Caco-2 (cell line): ENCODE measurements at regions not wholly inside any gene's neighbourhood (a gene's known extent, or its start where the extent isn't known, plus 50 kb on each side); places are given as distances from the start of the nearest gene placed in this dataset.
A peak's percentile ranks its signal among the peaks of the same experiment; 100 is the strongest.

Source experiments
- BruUV-seq: library from RNA; stranded (reverse); fragments of 400-500 nt; replicated peaks from 2 replicates; lab custom pipeline; 2021; lab: Mats Ljungman, UMichigan
- CTCF ChIA-PET: fragments of 300-600 bp; sonication (Branson Sonifier 250); formaldehyde crosslinking; loops from one replicate; lab custom pipeline; 2022; ENCODE audit warnings: antibody characterized with exemption; lab: Charles Lee
- POLR2A ChIA-PET: fragments of 300-600 bp; sonication (Branson Sonifier 250); formaldehyde crosslinking; loops from one replicate; lab custom pipeline; 2022; ENCODE audit warnings: antibody characterized with exemption; lab: Charles Lee
- DNase-seq, 2 experiments: peaks; one replicate each; pipeline versions ENCODE4 v3.0.0 to v3.0.0-alpha.2; 2020 to 2022
- H3K27me3 ChIP-seq: replicated peaks from 2 replicates; pipeline ENCODE4 v1.6.0; 2011; ENCODE audit warnings: low read length; ENCODE audit not compliant: control insufficient read depth, insufficient read depth
- H3K36me3 ChIP-seq: 2 replicates; pipeline ENCODE4 v1.5.1; 2011; ENCODE audit warnings: low read length; ENCODE audit not compliant: control insufficient read depth, insufficient read depth
- H3K4me1 ChIP-seq: fragments of 250-450 bp; sonication (Bioruptor Pico); 2 replicates; pipeline ENCODE4 v1.5.1; 2020; ENCODE audit warnings: mild to moderate bottlenecking
- H3K4me3 ChIP-seq: 2 replicates; pipeline ENCODE4 v1.5.1; 2011; ENCODE audit warnings: low read depth, mild to moderate bottlenecking, control low read depth, low read length
- H3K9me3 ChIP-seq: fragments of 250-450 bp; sonication (Bioruptor Pico); 2 replicates; pipeline ENCODE4 v1.5.1; 2020; ENCODE audit warnings: mild to moderate bottlenecking, moderate library complexity
- H3K27ac Mint-ChIP-seq: one replicate; pipeline ENCODE4 v1.8.0; 2022; ENCODE audit warnings: mixed read lengths; ENCODE audit not compliant: unreplicated experiment
- H3K27me3 Mint-ChIP-seq: one replicate; pipeline ENCODE4 v1.8.0; 2022; ENCODE audit warnings: mixed read lengths; ENCODE audit not compliant: insufficient read depth, unreplicated experiment
- H3K36me3 Mint-ChIP-seq: one replicate; pipeline ENCODE4 v1.8.0; 2022; ENCODE audit warnings: mild to moderate bottlenecking, mixed read lengths; ENCODE audit not compliant: insufficient read depth, unreplicated experiment
- H3K4me1 Mint-ChIP-seq: one replicate; pipeline ENCODE4 v1.8.0; 2022; ENCODE audit warnings: low read depth, mixed read lengths; ENCODE audit not compliant: unreplicated experiment
- H3K4me3 Mint-ChIP-seq: one replicate; pipeline ENCODE4 v1.8.0; 2022; ENCODE audit warnings: mild to moderate bottlenecking, moderate library complexity, mixed read lengths; ENCODE audit not compliant: unreplicated experiment
- H3K9me3 Mint-ChIP-seq: one replicate; pipeline ENCODE4 v1.8.0; 2022; ENCODE audit warnings: mixed read lengths; ENCODE audit not compliant: unreplicated experiment
- CTCF ChIP-seq, 2 experiments: fragments of 200-600 bp in 1 of 2; IDR thresholded peaks; 1 replicate in 1 of 2; 2 replicates in 1 of 2; pipeline versions ENCODE4 v1.5.1 to v1.8.0; 2011 to 2022; ENCODE audit warnings: antibody characterized with exemption in 1 of 2, control low read depth in 1 of 2, inconsistent platforms in 1 of 2, low read depth in 1 of 2, low read length in 1 of 2, mild to moderate bottlenecking in 1 of 2, moderate library complexity in 1 of 2; ENCODE audit not compliant: insufficient read depth in 1 of 2, severe bottlenecking in 1 of 2, unreplicated experiment in 1 of 2
- intact Hi-C: fragments of 100-400 bp; cut with micrococcal nuclease; formaldehyde crosslinking; loops from one replicate; pipeline ENCODE4 v1.10.0; 2022; ENCODE audit not compliant: unreplicated experiment

- no peaks in the 10 kb centered on the region for H3K36me3 ChIP-seq
- no peak for DNase-seq
- Mint-ChIP-seq H3K4me3 (no peak overlapping the region), H3K36me3 (no peaks in the 10 kb centered on the region), H3K27ac (no peak overlapping the region), H3K9me3 (no peaks in the 10 kb centered on the region), H3K27me3 (peaks cover 6% of the 10 kb centered on the region), H3K4me1 (no peaks in the 10 kb centered on the region)
- CTCF ChIA-PET, result no interaction called here
- H3K4me3 ChIP-seq, result no peak overlapping the region
- POLR2A ChIA-PET, result no interaction called here
- no peak for TF ChIP-seq CTCF (IDR thresholded peaks at IDR 0.05; ENCODE audit: insufficient read depth in 1 of 2, low read depth in 1 of 2, low read length in 1 of 2, severe bottlenecking in 1 of 2, unreplicated experiment in 1 of 2)
- no TSS peak for BruUV-seq
- intact Hi-C loops, result no loop called here
- H3K4me1 ChIP-seq, result no peaks in the 10 kb centered on the region
- peaks cover 2% of the 10 kb centered on the region; the same call in 1 of the 2 replicates for H3K27me3 ChIP-seq
- no peaks in the 10 kb centered on the region for H3K9me3 ChIP-seq
Measured at GRCh38 chr2:173792741-173793140, 172.4 kb downstream of the SP3 start.

- Mint-ChIP-seq H3K27me3 (peaks cover 6% of the 10 kb centered on the region), H3K4me1 (no peaks in the 10 kb centered on the region), H3K9me3 (no peaks in the 10 kb centered on the region), H3K36me3 (no peaks in the 10 kb centered on the region), H3K27ac (no peak overlapping the region), H3K4me3 (no peak overlapping the region)
- Histone ChIP-seq H3K9me3 (no peaks in the 10 kb centered on the region), H3K36me3 (no peaks in the 10 kb centered on the region), H3K4me1 (no peaks in the 10 kb centered on the region), H3K4me3 (no peak overlapping the region), H3K27me3 (peaks cover 2% of the 10 kb centered on the region; the same call in 1 of the 2 replicates)
- ChIA-PET POLR2A (interaction anchor here (0.7 kb wide), 1 partner anchor 31 kb away, joined by 15 read pairs; no protein-coding TSS in a partner anchor), CTCF (no interaction called here)
- no TSS peak for BruUV-seq
- DNase-seq, result peak; percentile 8 to 36
- no peak for TF ChIP-seq CTCF (IDR thresholded peaks at IDR 0.05; ENCODE audit: insufficient read depth in 1 of 2, low read depth in 1 of 2, low read length in 1 of 2, severe bottlenecking in 1 of 2, unreplicated experiment in 1 of 2)
- intact Hi-C loops, result no loop called here
Measured at GRCh38 chr2:173793709-173794565, 171.2 kb downstream of the SP3 start.

GRCh38 chr2:173797586-173798263 lies 167.4 kb downstream of the SP3 start:
- no peaks in the 10 kb centered on the region for H3K9me3 ChIP-seq
- Mint-ChIP-seq H3K9me3 (no peaks in the 10 kb centered on the region), H3K27me3 (peaks cover 6% of the 10 kb centered on the region), H3K36me3 (no peaks in the 10 kb centered on the region), H3K4me3 (no peak overlapping the region), H3K4me1 (peaks cover 6% of the 10 kb centered on the region), H3K27ac (no peak overlapping the region)
- TF ChIP-seq CTCF (IDR thresholded peaks at IDR 0.05; ENCODE audit: insufficient read depth in 1 of 2, low read depth in 1 of 2, low read length in 1 of 2, severe bottlenecking in 1 of 2, unreplicated experiment in 1 of 2), result no peak
- peaks cover 7% of the 10 kb centered on the region for H3K4me1 ChIP-seq
- no peak for DNase-seq
- POLR2A ChIA-PET, result no interaction called here
- H3K4me3 ChIP-seq, result no peak overlapping the region
- CTCF ChIA-PET, result no interaction called here
- no TSS peak for BruUV-seq
- no peaks in the 10 kb centered on the region; the same call in 1 of the 2 replicates for H3K27me3 ChIP-seq
- intact Hi-C loops, result no loop called here
- no peaks in the 10 kb centered on the region for H3K36me3 ChIP-seq
